Right lobe of liver (tissue), 4 donors: ENCODE measurements at regions not wholly inside any gene's neighbourhood (a gene's known extent, or its start where the extent isn't known, plus 50 kb on each side); places are given as distances from the start of the nearest gene placed in this dataset.

Source experiments
- CTCF ChIP-seq, 4 donors: fragments of 200-600 bp in 3 of 4; fragments of 450-650 bp in 1 of 4; IDR thresholded peaks; one replicate each; pipeline versions ENCODE4 v1.5.1 to v1.8.0; 2016 to 2022; ENCODE audit warnings: antibody characterized with exemption in 4 of 4, mild to moderate bottlenecking in 2 of 4
- POLR2A ChIP-seq: fragments of 450-650 bp; IDR thresholded peaks from one replicate; pipeline ENCODE4 v1.6.1; 2017; ENCODE audit warnings: antibody characterized with exemption, mild to moderate bottlenecking
- donor health status: DM: no; HTN: no; CAD: no.
- donor health status: DM: no; HTN: no; CAD: no.
- donor health status: DM: no; HTN: yes; CAD: no.

GRCh38 chr5:98004463-98004862 is 769.0 kb upstream of the RGMB start:
- TF ChIP-seq CTCF (IDR thresholded peaks at IDR 0.05) (no peak), POLR2A (no peak)
